Right lobe of liver (tissue), 6 donors: ENCODE measurements at regions not wholly inside any gene's neighbourhood (a gene's known extent, or its start where the extent isn't known, plus 50 kb on each side); places are given as distances from the start of the nearest gene placed in this dataset.
"Not testable (repeated sequence)": the region's sequence is repeated elsewhere in the genome, so short reads cannot be mapped to it uniquely, and the experiment has no call there.

Source experiments
- ATAC-seq, 4 donors: fragments of 200-7000 bp; cut with Tn5 transposase; one replicate each; pipeline ENCODE4 v1.9.1; 2020; ENCODE audit warnings: mild to moderate bottlenecking in 4 of 4, moderate library complexity in 4 of 4
- DNase-seq, 3 donors: peaks; one replicate each; pipeline ENCODE4 v3.0.0-alpha.2; 2020
- H3K27ac ChIP-seq, 3 donors: fragments of 200-600 bp; one replicate each; pipeline ENCODE4 v1.8.0; 2022
- H3K27me3 ChIP-seq, 2 donors: fragments of 200-600 bp; one replicate each; pipeline ENCODE4 v1.8.0; 2022
- H3K36me3 ChIP-seq, 4 donors: fragments of 200-600 bp; sonication (generic) in 1 of 4; one replicate each; pipeline versions ENCODE4 v1.5.1 to v1.8.0; 2017 to 2022; ENCODE audit warnings: control low read depth in 1 of 4
- H3K4me1 ChIP-seq, 4 donors: fragments of 200-600 bp; sonication (generic) in 1 of 4; one replicate each; pipeline versions ENCODE4 v1.5.1 to v1.8.0; 2017 to 2022; ENCODE audit warnings: control low read depth in 1 of 4
- H3K4me3 ChIP-seq, 3 donors: fragments of 200-600 bp; one replicate each; pipeline ENCODE4 v1.8.0; 2022
- H3K9me3 ChIP-seq, 4 donors: fragments of 200-600 bp; sonication (generic) in 1 of 4; one replicate each; pipeline versions ENCODE4 v1.5.1 to v1.8.0; 2017 to 2022; ENCODE audit warnings: control low read depth in 1 of 4
- CTCF ChIP-seq, 4 donors: fragments of 200-600 bp in 3 of 4; fragments of 450-650 bp in 1 of 4; IDR thresholded peaks; one replicate each; pipeline versions ENCODE4 v1.5.1 to v1.8.0; 2016 to 2022; ENCODE audit warnings: antibody characterized with exemption in 4 of 4, mild to moderate bottlenecking in 2 of 4
- POLR2A ChIP-seq: fragments of 450-650 bp; IDR thresholded peaks from one replicate; pipeline ENCODE4 v1.6.1; 2017; ENCODE audit warnings: antibody characterized with exemption, mild to moderate bottlenecking
- WGBS: methylation state at CpG from one replicate; pipeline ENCODE4 v1.1.6; 2018; ENCODE audit warnings: low coverage, low lambda C conversion rate; ENCODE audit not compliant: insufficient coverage; ENCODE audit errors: missing lambda C conversion rate; 5-methylcytosine and 5-hydroxymethylcytosine counted together
- intact Hi-C, 2 donors: fragments of 100-400 bp; cut with DNase I; formaldehyde crosslinking; loops; one replicate each; pipeline versions ENCODE4 v1.11.2 to v1.14.1; 2022
- donor health status: DM: no; HTN: yes; CAD: no.
- donor health status: DM: no; HTN: no; CAD: no.
- donor health status: DM: no; HTN: no; CAD: no.
- donor health status: DM: no; HTN: yes; CAD: no.
- donor health status: DM: no; HTN: yes; CAD: no.

GRCh38 chr2:54030396-54030741 lies 59.6 kb upstream of the PSME4 start:
- no peak overlapping the region for H3K4me3 ChIP-seq
- H3K9me3 ChIP-seq: no peaks in the 10 kb centered on the region
- intact Hi-C loops: no loop called here
- H3K4me1 ChIP-seq: no peaks in the 10 kb centered on the region
- no peaks in the 10 kb centered on the region for H3K27me3 ChIP-seq
- no peak overlapping the region for H3K27ac ChIP-seq
- DNase-seq (no peak), ATAC-seq (no peak)
- TF ChIP-seq POLR2A (no peak), CTCF (IDR thresholded peaks at IDR 0.05) (no peak)
- H3K36me3 ChIP-seq: no peaks in the 10 kb centered on the region
- 88% methylated on average over 9 of the region's 9 CpGs for WGBS

GRCh38 chr2:54029721-54030395 lies 59.1 kb upstream of the PSME4 start:
- Histone ChIP-seq H3K27me3 (no peaks in the 10 kb centered on the region), H3K4me3 (no peak overlapping the region), H3K4me1 (no peaks in the 10 kb centered on the region), H3K36me3 (no peaks in the 10 kb centered on the region), H3K27ac (no peak overlapping the region), H3K9me3 (no peaks in the 10 kb centered on the region)
- 87% methylated on average over 11 of the region's 11 CpGs for WGBS
- TF ChIP-seq CTCF (IDR thresholded peaks at IDR 0.05) (no peak), POLR2A (no peak)
- intact Hi-C loops: no loop called here
- ATAC-seq (no peak), DNase-seq (no peak)

GRCh38 chr2:54025463-54026075 lies 54.8 kb upstream of the PSME4 start:
- H3K4me3 ChIP-seq, H3K27me3 ChIP-seq, ATAC-seq, intact Hi-C loops, H3K27ac ChIP-seq, H3K9me3 ChIP-seq, H3K36me3 ChIP-seq, DNase-seq, H3K4me1 ChIP-seq: not testable (repeated sequence)
- 80% methylated on average over 6 of the region's 6 CpGs for WGBS

- TF ChIP-seq POLR2A (no peak), CTCF (IDR thresholded peaks at IDR 0.05) (no peak)
- H3K27me3 ChIP-seq: no peaks in the 10 kb centered on the region
- peaks cover 0 to 8% (median 0%) of the 10 kb centered on the region in 4 donors for H3K9me3 ChIP-seq
- intact Hi-C loops: no loop called here
- no peak for ATAC-seq
- no peak for DNase-seq
- H3K36me3 ChIP-seq: no peaks in the 10 kb centered on the region
- no peak overlapping the region for H3K4me3 ChIP-seq
- H3K4me1 ChIP-seq: no peaks in the 10 kb centered on the region
- H3K27ac ChIP-seq: no peak overlapping the region
- whole genome bisulfite sequencing: 96% methylated on average over 2 of the region's 2 CpGs
These were observed 53.8 kb upstream of the PSME4 start for GRCh38 chr2:54024576-54024975.

- Histone ChIP-seq H3K4me1 (no peaks in the 10 kb centered on the region), H3K4me3 (no peak overlapping the region), H3K27me3 (no peaks in the 10 kb centered on the region), H3K27ac (no peak overlapping the region), H3K9me3 (peaks cover 0 to 8% (median 0%) of the 10 kb centered on the region in 4 donors), H3K36me3 (peaks cover 0 to 3% (median 0%) of the 10 kb centered on the region in 4 donors)
- intact Hi-C loops: no loop called here
- no peak for DNase-seq
- TF ChIP-seq CTCF (IDR thresholded peaks at IDR 0.05) (no peak), POLR2A (no peak)
- ATAC-seq: no peak
- WGBS: 62% methylated on average over 3 of the region's 3 CpGs
These were observed 50.9 kb upstream of the PSME4 start for GRCh38 chr2:54021702-54022101.
